22Rv1 (cell line): ENCODE measurements at regions not wholly inside any gene's neighbourhood (a gene's known extent, or its start where the extent isn't known, plus 50 kb on each side); places are given as distances from the start of the nearest gene placed in this dataset.

Experiments used
- ZFX ChIP-seq: fragments of 450-650 bp; IDR thresholded peaks from 2 replicates; pipeline ENCODE4 v1.6.1; 2017; ENCODE audit warnings: antibody characterized with exemption, borderline replicate concordance
- TF ChIP-seq, protein P1 (sequence below): fragments of 450-650 bp; IDR thresholded peaks from 2 replicates; pipeline ENCODE4 v1.5.1; 2017; ENCODE audit warnings: mild to moderate bottlenecking

- TF ChIP-seq, protein P1, sequence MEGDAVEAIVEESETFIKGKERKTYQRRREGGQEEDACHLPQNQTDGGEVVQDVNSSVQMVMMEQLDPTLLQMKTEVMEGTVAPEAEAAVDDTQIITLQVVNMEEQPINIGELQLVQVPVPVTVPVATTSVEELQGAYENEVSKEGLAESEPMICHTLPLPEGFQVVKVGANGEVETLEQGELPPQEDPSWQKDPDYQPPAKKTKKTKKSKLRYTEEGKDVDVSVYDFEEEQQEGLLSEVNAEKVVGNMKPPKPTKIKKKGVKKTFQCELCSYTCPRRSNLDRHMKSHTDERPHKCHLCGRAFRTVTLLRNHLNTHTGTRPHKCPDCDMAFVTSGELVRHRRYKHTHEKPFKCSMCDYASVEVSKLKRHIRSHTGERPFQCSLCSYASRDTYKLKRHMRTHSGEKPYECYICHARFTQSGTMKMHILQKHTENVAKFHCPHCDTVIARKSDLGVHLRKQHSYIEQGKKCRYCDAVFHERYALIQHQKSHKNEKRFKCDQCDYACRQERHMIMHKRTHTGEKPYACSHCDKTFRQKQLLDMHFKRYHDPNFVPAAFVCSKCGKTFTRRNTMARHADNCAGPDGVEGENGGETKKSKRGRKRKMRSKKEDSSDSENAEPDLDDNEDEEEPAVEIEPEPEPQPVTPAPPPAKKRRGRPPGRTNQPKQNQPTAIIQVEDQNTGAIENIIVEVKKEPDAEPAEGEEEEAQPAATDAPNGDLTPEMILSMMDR, result no peak
- TF ChIP-seq ZFX, result no peak
Measured at GRCh38 chr12:124698998-124699305, 131.5 kb upstream of the NCOR2 start.
